ENCODE measurements at regions not wholly inside any gene's neighbourhood (a gene's known extent, or its start where the extent isn't known, plus 50 kb on each side); places are given as distances from the start of the nearest gene placed in this dataset.

DNA sequence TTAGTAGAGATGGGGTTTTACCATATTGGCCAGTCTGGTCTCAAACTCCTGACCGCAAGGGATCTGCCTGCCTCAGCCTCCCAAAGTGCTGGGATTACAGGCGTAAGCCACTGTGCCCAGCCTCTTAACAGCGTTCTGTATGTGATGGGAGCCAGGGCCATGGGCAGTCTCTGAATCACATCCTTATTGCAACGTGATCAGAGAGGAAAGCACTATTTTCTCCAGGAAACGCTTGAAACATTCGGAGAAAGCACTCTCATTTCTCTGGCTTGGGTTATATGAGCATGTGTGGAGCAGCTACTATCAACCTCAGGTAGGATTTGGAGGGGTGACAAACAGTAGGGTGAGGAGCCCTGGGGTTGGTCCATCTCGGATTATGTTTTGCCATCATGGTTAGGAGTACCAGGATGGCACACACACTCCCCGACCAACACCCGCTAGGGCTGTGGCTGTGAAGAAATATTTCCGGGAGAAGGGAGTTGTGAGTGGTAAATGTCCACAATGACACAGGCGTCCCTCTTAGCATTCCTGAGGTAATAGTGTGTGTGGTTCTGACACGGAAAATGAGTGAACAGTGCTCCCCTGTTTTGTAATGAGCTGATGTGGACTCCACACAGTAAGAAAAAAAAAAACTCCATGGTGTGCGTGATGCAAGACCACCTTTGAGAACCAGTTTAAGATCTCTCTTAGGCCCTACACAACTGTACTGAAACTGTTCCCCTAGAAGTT is 406.2 kb upstream of the ZNF608 start:
- Histone ChIP-seq H3K27me3 (ENCODE audit: control insufficient read depth in 1 of 2, insufficient read depth in 2 of 2, low read length in 2 of 2) (no peaks in the 10 kb centered on the region), H3K27ac (ENCODE audit: low read depth, low read length) (no peak overlapping the region)

DNA sequence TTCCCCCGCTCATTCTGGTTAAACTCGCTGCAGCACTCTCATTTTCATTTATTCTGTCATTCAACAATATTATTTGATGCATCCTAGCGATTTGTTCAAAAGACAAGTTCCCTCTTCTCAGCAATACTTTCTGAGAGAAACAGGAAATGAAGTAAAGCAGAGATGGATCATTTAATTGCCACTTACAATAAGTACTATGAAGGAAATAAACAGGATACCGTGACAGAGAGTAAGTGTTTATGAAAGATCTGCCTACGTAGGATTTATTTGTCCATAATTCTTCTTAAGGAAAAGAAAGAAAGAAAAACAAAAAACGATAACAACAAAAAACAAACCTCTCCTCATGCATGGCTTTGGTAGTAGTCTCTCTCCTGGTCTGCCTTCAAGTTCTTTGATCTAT is 406.8 kb upstream of the ZNF608 start:
- Histone ChIP-seq H3K4me3 (ENCODE audit: low read depth in 1 of 2, low read length in 2 of 2) (no peak overlapping the region), H3K27ac (ENCODE audit: low read depth, low read length) (no peak overlapping the region), H3K36me3 (ENCODE audit: insufficient read depth, low read length) (no peaks in the 10 kb centered on the region), H3K4me1 (ENCODE audit: insufficient read depth, low read length) (no peaks in the 10 kb centered on the region), H3K9ac (ENCODE audit: low read length) (no peak overlapping the region), H3K9me3 (ENCODE audit: low read length) (no peaks in the 10 kb centered on the region), H3K27me3 (ENCODE audit: control insufficient read depth in 1 of 2, insufficient read depth in 2 of 2, low read length in 2 of 2) (no peaks in the 10 kb centered on the region)

More for the DNA sequence above, 406.2 kb upstream of the ZNF608 start:
- Histone ChIP-seq H3K9ac (ENCODE audit: low read length) (no peak overlapping the region), H3K4me1 (ENCODE audit: insufficient read depth, low read length) (no peaks in the 10 kb centered on the region), H3K36me3 (ENCODE audit: insufficient read depth, low read length) (no peaks in the 10 kb centered on the region), H3K9me3 (ENCODE audit: low read length) (no peaks in the 10 kb centered on the region), H3K4me3 (ENCODE audit: low read depth in 1 of 2, low read length in 2 of 2) (no peak overlapping the region)

DNA sequence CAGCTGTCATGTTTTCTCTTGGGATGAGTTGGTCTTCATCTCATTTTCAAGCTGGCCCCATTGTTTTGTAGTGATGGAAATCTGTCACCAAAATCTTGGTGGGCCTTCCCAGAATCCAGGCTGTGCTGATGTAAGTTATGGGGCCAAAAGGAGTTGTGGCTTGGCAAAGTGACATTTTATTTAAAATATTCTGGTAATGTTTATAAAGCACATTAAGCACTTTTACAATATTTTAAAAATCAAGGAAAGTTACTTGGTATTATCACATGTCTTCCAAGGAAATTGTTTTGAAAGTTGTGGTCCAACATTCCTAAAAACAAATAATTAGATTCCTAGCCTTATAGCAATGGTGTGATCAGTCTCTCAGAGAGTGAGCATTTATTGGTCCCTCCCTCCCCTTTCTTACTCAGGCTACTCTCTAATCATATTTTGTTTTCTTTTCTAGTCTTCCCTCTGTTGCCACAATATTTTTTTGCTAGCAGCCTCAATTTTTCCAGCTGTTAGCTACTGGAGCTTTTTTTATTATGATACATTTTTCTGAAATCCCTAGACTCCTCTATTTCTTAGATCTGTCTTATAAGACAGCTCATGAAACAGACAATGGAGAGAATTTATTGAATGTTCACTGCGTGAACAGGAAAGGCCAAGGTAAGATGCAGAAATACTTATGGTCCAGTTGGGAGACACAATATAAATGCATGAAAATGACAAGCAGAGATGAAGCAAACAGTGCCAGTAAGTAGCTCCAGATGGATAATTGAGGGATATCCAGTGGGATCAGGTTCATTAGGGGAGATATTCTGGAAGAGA is 408.1 kb upstream of the ZNF608 start:
- H3K36me3 ChIP-seq (ENCODE audit: insufficient read depth, low read length): no peaks in the 10 kb centered on the region
- H3K9ac ChIP-seq (ENCODE audit: low read length): no peak overlapping the region
- no peaks in the 10 kb centered on the region for H3K27me3 ChIP-seq (ENCODE audit: control insufficient read depth in 1 of 2, insufficient read depth in 2 of 2, low read length in 2 of 2)
- no peaks in the 10 kb centered on the region for H3K9me3 ChIP-seq (ENCODE audit: low read length)
- no peaks in the 10 kb centered on the region for H3K4me1 ChIP-seq (ENCODE audit: insufficient read depth, low read length)
- no peak overlapping the region for H3K27ac ChIP-seq (ENCODE audit: low read depth, low read length)
- H3K4me3 ChIP-seq (ENCODE audit: low read depth in 1 of 2, low read length in 2 of 2): no peak overlapping the region

DNA sequence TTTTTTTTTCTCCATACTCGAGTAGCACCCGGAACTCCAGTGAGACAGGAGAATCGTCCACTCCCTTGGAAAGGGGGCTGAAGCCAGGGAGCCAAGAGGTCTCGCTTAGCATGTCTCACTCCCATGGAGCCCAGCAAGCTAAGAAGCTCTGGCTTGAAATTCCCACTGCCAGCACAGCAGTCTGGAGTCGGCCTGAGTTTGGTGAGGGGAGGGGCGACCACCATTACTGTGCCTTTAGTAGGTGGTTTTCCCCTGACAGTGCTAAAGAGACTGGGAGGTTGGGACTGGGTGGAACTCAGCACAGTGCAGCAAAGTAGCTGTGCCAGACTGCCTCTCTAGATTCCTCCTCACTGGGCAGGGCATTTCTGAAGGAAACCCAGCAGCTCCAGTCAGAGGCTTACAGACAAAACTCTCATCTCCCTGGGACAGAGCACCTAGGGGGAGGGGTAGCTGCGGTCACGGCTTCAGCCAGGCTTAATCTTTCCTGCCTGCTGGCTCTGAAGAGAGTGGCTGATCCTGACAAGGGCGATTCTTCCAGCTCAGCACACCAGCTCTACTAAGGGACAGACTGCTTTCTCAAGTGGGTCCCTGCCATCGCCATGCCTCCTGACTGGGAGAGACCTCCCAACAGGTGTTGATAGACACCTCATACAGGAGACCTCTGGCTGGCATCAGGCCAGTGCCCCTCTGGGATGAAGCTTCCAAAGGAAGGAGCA is 414.5 kb upstream of the ZNF608 start:
- no peaks in the 10 kb centered on the region for H3K27me3 ChIP-seq (ENCODE audit: control insufficient read depth in 1 of 2, insufficient read depth in 2 of 2, low read length in 2 of 2)
- H3K27ac ChIP-seq (ENCODE audit: low read depth, low read length): no peak overlapping the region

DNA sequence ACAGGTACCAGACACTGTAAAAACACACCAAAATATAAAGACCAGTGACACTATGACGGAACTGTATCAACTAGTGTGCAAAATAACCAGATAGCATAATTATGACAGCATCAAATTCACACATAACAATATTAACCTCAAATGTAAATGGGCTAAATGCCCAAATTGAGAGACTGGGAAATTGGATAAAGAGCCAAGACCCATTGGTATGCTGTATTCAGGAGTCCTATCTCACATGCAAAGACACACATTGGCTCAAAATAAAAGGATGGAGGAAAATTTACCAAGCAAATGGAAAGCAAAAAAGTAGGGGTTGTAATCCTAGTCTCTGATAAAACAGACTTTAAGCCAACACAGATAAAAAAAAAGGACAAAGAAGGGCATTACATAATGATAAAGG is 416.3 kb upstream of the ZNF608 start:
- H3K4me3 ChIP-seq (ENCODE audit: low read depth in 1 of 2, low read length in 2 of 2): no peak overlapping the region
- no peaks in the 10 kb centered on the region for H3K4me1 ChIP-seq (ENCODE audit: insufficient read depth, low read length)
- no peak overlapping the region for H3K9ac ChIP-seq (ENCODE audit: low read length)
- H3K27ac ChIP-seq (ENCODE audit: low read depth, low read length): no peak overlapping the region
- no peaks in the 10 kb centered on the region for H3K9me3 ChIP-seq (ENCODE audit: low read length)
- H3K36me3 ChIP-seq (ENCODE audit: insufficient read depth, low read length): no peaks in the 10 kb centered on the region
- H3K27me3 ChIP-seq (ENCODE audit: control insufficient read depth in 1 of 2, insufficient read depth in 2 of 2, low read length in 2 of 2): no peaks in the 10 kb centered on the region

More for the DNA sequence above, 414.5 kb upstream of the ZNF608 start:
- Histone ChIP-seq H3K4me3 (ENCODE audit: low read depth in 1 of 2, low read length in 2 of 2) (no peak overlapping the region), H3K4me1 (ENCODE audit: insufficient read depth, low read length) (no peaks in the 10 kb centered on the region), H3K36me3 (ENCODE audit: insufficient read depth, low read length) (no peaks in the 10 kb centered on the region), H3K9me3 (ENCODE audit: low read length) (no peaks in the 10 kb centered on the region), H3K9ac (ENCODE audit: low read length) (no peak overlapping the region)

DNA sequence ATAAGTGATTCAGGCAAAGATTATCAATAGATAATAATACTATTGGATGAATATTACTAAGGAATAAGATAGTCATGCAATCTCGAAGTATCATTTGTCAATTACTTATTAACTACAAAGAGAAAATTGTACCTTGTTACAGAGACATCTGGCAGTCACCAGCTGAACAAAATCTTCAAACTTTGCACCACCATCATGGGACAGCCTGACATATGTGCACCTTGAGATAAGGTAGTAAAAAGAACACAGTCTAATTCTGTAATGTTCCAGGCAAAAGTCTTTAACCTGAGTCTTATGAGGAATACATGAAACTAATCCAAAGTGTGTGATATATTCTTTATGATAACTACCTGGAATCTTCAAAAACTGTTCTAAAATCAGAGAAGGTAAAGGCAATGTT is 423.0 kb upstream of the ZNF608 start:
- H3K4me1 ChIP-seq (ENCODE audit: insufficient read depth, low read length): no peaks in the 10 kb centered on the region
- no peaks in the 10 kb centered on the region for H3K27me3 ChIP-seq (ENCODE audit: control insufficient read depth in 1 of 2, insufficient read depth in 2 of 2, low read length in 2 of 2)
- H3K27ac ChIP-seq (ENCODE audit: low read depth, low read length): no peak overlapping the region
- H3K4me3 ChIP-seq (ENCODE audit: low read depth in 1 of 2, low read length in 2 of 2): no peak overlapping the region
- no peaks in the 10 kb centered on the region for H3K9me3 ChIP-seq (ENCODE audit: low read length)
- no peak overlapping the region for H3K9ac ChIP-seq (ENCODE audit: low read length)
- H3K36me3 ChIP-seq (ENCODE audit: insufficient read depth, low read length): no peaks in the 10 kb centered on the region

DNA sequence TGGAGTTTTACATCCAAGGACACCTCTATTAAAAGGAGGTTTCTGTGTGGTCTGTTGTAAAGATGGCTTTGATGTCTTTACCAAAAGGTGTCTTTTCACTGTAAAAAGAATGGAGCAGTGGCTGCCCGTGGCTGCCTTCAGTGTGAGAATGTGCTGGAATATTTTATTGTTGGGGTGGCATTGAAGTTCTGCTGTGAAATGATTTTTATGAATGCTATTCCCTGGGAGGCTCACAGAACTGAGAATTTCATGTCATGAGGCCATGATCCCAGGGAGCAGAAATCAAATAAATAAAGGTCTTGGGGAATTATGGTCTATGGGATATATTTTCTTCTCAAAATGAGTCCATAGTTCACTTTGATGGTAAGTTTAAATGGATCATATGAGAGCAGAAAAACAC is 425.2 kb upstream of the ZNF608 start:
- Histone ChIP-seq H3K27me3 (ENCODE audit: control insufficient read depth in 1 of 2, insufficient read depth in 2 of 2, low read length in 2 of 2) (no peaks in the 10 kb centered on the region), H3K27ac (ENCODE audit: low read depth, low read length) (no peak overlapping the region), H3K4me3 (ENCODE audit: low read depth in 1 of 2, low read length in 2 of 2) (no peak overlapping the region), H3K9ac (ENCODE audit: low read length) (no peak overlapping the region), H3K4me1 (ENCODE audit: insufficient read depth, low read length) (no peaks in the 10 kb centered on the region), H3K36me3 (ENCODE audit: insufficient read depth, low read length) (no peaks in the 10 kb centered on the region), H3K9me3 (ENCODE audit: low read length) (no peaks in the 10 kb centered on the region)

DNA sequence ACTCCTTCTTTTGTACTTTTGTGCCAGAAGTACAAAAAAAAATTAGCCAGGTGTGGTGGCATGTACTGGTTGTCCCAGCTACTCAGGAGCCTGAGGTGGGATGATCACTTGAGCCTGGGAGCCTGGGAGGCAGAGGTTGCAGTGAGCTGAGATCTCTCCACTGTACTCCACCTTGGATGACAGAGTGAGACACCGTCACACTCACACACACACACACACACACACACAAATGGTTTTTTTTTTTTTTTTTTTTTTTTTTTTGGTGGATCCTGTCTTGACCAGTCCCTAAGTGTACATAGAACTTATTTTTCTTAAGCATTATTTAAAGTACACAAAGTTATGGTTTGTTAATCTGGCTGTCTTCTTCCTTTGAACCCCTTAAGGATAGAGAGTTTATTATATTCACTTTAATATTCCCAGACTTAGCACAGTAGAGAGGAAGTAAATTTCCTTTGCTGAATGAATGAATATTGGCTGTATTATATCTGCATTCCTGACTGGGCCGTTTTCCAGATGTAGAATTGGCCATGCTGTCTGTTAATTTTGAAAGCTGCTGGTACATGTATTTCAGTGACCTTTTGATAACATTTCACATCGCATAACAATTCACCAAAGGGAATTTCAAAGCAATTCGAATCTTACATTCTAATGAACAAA is 429.0 kb upstream of the ZNF608 start:
- no peaks in the 10 kb centered on the region for H3K36me3 ChIP-seq (ENCODE audit: insufficient read depth, low read length)
- H3K4me1 ChIP-seq (ENCODE audit: insufficient read depth, low read length): no peaks in the 10 kb centered on the region
- no peak overlapping the region for H3K27ac ChIP-seq (ENCODE audit: low read depth, low read length)
- H3K4me3 ChIP-seq (ENCODE audit: low read depth in 1 of 2, low read length in 2 of 2): no peak overlapping the region
- H3K9ac ChIP-seq (ENCODE audit: low read length): no peak overlapping the region
- H3K27me3 ChIP-seq (ENCODE audit: control insufficient read depth in 1 of 2, insufficient read depth in 2 of 2, low read length in 2 of 2): no peaks in the 10 kb centered on the region
- no peaks in the 10 kb centered on the region for H3K9me3 ChIP-seq (ENCODE audit: low read length)

DNA sequence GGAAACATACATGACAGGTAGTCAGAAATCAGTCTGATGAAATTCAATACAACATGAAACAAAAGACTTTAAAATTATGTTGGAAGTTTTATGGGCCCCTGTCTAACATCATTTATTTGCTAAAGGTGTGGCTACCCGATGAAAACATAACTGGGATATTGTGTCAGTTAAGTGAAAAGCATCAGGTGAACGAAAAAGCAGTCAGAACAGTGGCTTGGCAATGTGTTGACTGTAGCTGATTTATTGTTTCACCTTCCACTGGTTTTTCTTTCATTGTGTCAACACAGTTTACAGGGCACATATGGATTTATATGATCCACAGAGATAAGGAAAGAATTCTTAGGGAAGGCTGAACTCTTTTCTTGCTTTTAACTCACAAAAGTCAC is 429.6 kb upstream of the ZNF608 start:
- H3K27me3 ChIP-seq (ENCODE audit: control insufficient read depth in 1 of 2, insufficient read depth in 2 of 2, low read length in 2 of 2): no peaks in the 10 kb centered on the region
- H3K9me3 ChIP-seq (ENCODE audit: low read length): no peaks in the 10 kb centered on the region
- H3K27ac ChIP-seq (ENCODE audit: low read depth, low read length): no peak overlapping the region
- no peaks in the 10 kb centered on the region for H3K4me1 ChIP-seq (ENCODE audit: insufficient read depth, low read length)
- no peak overlapping the region for H3K9ac ChIP-seq (ENCODE audit: low read length)
- H3K36me3 ChIP-seq (ENCODE audit: insufficient read depth, low read length): no peaks in the 10 kb centered on the region
- H3K4me3 ChIP-seq (ENCODE audit: low read depth in 1 of 2, low read length in 2 of 2): no peak overlapping the region

DNA sequence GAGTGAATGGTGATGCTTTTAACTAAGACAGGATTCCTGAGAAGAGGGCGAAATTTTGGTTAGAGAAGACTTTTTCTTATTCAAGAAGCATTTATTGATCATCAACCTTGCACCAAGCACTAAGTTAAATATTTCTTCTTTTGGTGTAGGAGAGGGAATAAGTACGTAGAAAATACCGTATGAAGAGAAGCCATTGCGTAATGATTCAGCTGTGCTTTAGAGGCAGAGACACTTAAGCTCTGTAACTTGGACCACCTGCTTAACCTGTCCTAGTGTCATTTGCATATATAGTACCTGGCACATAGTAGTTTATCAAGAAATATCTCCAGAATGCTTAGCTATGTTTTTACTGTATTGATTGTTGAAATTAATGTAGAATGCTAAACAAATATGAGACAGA is 430.9 kb upstream of the ZNF608 start:
- no peaks in the 10 kb centered on the region for H3K9me3 ChIP-seq (ENCODE audit: low read length)
- no peak overlapping the region for H3K9ac ChIP-seq (ENCODE audit: low read length)

DNA sequence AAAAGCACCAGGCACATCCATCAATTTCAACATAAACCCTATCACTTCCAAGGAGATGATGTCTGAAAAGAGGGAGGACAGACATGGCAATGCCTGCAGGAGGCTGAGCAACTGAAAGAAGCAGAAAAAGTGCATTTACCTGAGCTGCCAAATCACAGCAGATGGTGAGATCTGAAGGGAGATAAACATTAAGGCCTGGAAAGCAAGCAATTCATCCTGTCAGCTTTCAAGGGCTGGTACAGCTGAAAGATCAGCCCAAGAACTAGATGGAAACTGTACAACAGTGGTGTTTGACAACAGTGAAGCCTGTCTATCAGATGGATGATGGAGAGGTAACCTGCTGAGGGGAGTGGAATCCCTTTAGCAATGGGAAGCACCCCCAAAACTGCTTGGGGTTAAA is 433.2 kb upstream of the ZNF608 start:
- Histone ChIP-seq H3K27ac (ENCODE audit: low read depth, low read length) (no peak overlapping the region), H3K9me3 (ENCODE audit: low read length) (no peaks in the 10 kb centered on the region), H3K27me3 (ENCODE audit: control insufficient read depth in 1 of 2, insufficient read depth in 2 of 2, low read length in 2 of 2) (no peaks in the 10 kb centered on the region), H3K4me3 (ENCODE audit: low read depth in 1 of 2, low read length in 2 of 2) (no peak overlapping the region), H3K4me1 (ENCODE audit: insufficient read depth, low read length) (no peaks in the 10 kb centered on the region), H3K36me3 (ENCODE audit: insufficient read depth, low read length) (no peaks in the 10 kb centered on the region), H3K9ac (ENCODE audit: low read length) (no peak overlapping the region)

More for the DNA sequence above, 430.9 kb upstream of the ZNF608 start:
- no peaks in the 10 kb centered on the region for H3K36me3 ChIP-seq (ENCODE audit: insufficient read depth, low read length)
- H3K4me1 ChIP-seq (ENCODE audit: insufficient read depth, low read length): no peaks in the 10 kb centered on the region
- H3K4me3 ChIP-seq (ENCODE audit: low read depth in 1 of 2, low read length in 2 of 2): no peak overlapping the region
- no peak overlapping the region for H3K27ac ChIP-seq (ENCODE audit: low read depth, low read length)
- no peaks in the 10 kb centered on the region for H3K27me3 ChIP-seq (ENCODE audit: control insufficient read depth in 1 of 2, insufficient read depth in 2 of 2, low read length in 2 of 2)

Data from muscle layer of colon (tissue), 2 donors.